Erythroblast (primary cell): ENCODE measurements at regions not wholly inside any gene's neighbourhood (a gene's known extent, or its start where the extent isn't known, plus 50 kb on each side); places are given as distances from the start of the nearest gene placed in this dataset.

Experiments used
- GATA1 ChIP-seq: IDR thresholded peaks from 2 replicates; pipeline ENCODE4 v1.6.1; 2011; ENCODE audit warnings: low read depth, mild to moderate bottlenecking, control low read depth, low read length, moderate library complexity
- POLR2A ChIP-seq: IDR thresholded peaks from 2 replicates; pipeline ENCODE4 v1.6.1; 2011; ENCODE audit warnings: mild to moderate bottlenecking, low read length

GRCh38 chr17:13702266-13702665 is 100.5 kb upstream of the HS3ST3A1 start:
- TF ChIP-seq POLR2A = no peak
- no peak for TF ChIP-seq GATA1
